ENCODE measurements at regions not wholly inside any gene's neighbourhood (a gene's known extent, or its start where the extent isn't known, plus 50 kb on each side); places are given as distances from the start of the nearest gene placed in this dataset.
"Not testable (repeated sequence)": the region's sequence is repeated elsewhere in the genome, so short reads cannot be mapped to it uniquely, and the experiment has no call there.

GRCh38 chr3:94737116-94737515 is 674.3 kb downstream of the NSUN3 start:
- DNase-seq, result no peak

GRCh38 chr3:94739420-94739819 is 676.6 kb downstream of the NSUN3 start:
- DNase-seq, result no peak

GRCh38 chr3:94758751-94759150 is 695.9 kb downstream of the NSUN3 start:
- no peak for DNase-seq

GRCh38 chr3:94772402-94772801 is 709.5 kb downstream of the NSUN3 start:
- DNase-seq, result no peak

- DNase-seq, result no peak
Observed at GRCh38 chr3:94775746-94776145, 712.9 kb downstream of the NSUN3 start.

GRCh38 chr3:94776401-94776915 is 713.6 kb downstream of the NSUN3 start:
- DNase-seq, result no peak

- DNase-seq, result no peak
Observed at GRCh38 chr3:94778289-94778688, 715.4 kb downstream of the NSUN3 start.

- no peak for DNase-seq
Observed at GRCh38 chr3:94778814-94779494, 716.1 kb downstream of the NSUN3 start.

- DNase-seq, result no peak
Observed at GRCh38 chr3:94779699-94780098, 716.8 kb downstream of the NSUN3 start.

- no peak for DNase-seq
Observed at GRCh38 chr3:94784274-94784673, 721.4 kb downstream of the NSUN3 start.

GRCh38 chr3:94787066-94787465 is 724.2 kb downstream of the NSUN3 start:
- no peak for DNase-seq

- no peak for DNase-seq
Observed at GRCh38 chr3:94787734-94788270, 724.9 kb downstream of the NSUN3 start.

GRCh38 chr3:94794563-94794962 is 731.7 kb downstream of the NSUN3 start:
- no peak for DNase-seq

GRCh38 chr3:94799420-94800060 is 736.7 kb downstream of the NSUN3 start:
- DNase-seq, result no peak

- DNase-seq, result no peak
Observed at GRCh38 chr3:94811836-94812235, 749.0 kb downstream of the NSUN3 start.

- no peak for DNase-seq
Observed at GRCh38 chr3:94821241-94821640, 758.4 kb downstream of the NSUN3 start.

- DNase-seq, result no peak
Observed at GRCh38 chr3:94822298-94822697, 759.4 kb downstream of the NSUN3 start.

GRCh38 chr3:94846251-94846650 is 783.4 kb downstream of the NSUN3 start:
- DNase-seq, result not testable (repeated sequence)

GRCh38 chr3:94862703-94863102 is 799.8 kb downstream of the NSUN3 start:
- DNase-seq, result no peak

GRCh38 chr3:94869059-94869547 is 806.2 kb downstream of the NSUN3 start:
- DNase-seq, result no peak

- no peak for DNase-seq
Observed at GRCh38 chr3:94873751-94874150, 810.9 kb downstream of the NSUN3 start.

- no peak for DNase-seq
Observed at GRCh38 chr3:94875149-94875548, 812.3 kb downstream of the NSUN3 start.

GRCh38 chr3:94887065-94887464 is 824.2 kb downstream of the NSUN3 start:
- no peak for DNase-seq

GRCh38 chr3:94896994-94897393 is 834.1 kb downstream of the NSUN3 start:
- no peak for DNase-seq
